ENCODE measurements at regions not wholly inside any gene's neighbourhood (a gene's known extent, or its start where the extent isn't known, plus 50 kb on each side); places are given as distances from the start of the nearest gene placed in this dataset.

- no peak for TF ChIP-seq CTCF (IDR thresholded peaks at IDR 0.05; ENCODE audit: low read depth, low read length)
- DNase-seq (ENCODE audit: extremely low read depth, low read depth) = no peak
These were observed 288.7 kb downstream of the SEC14L1 start for GRCh38 chr17:77429369-77429968.

- peak; percentile 87 for TF ChIP-seq CTCF (IDR thresholded peaks at IDR 0.05; ENCODE audit: low read depth, low read length)
- DNase-seq (ENCODE audit: extremely low read depth, low read depth) = peak; percentile 98
These were observed 289.4 kb downstream of the SEC14L1 start for GRCh38 chr17:77429969-77430752.

GRCh38 chr17:77432034-77432661 is 291.4 kb downstream of the SEC14L1 start:
- DNase-seq (ENCODE audit: extremely low read depth, low read depth) = no peak
- TF ChIP-seq CTCF (IDR thresholded peaks at IDR 0.05; ENCODE audit: low read depth, low read length) = no peak

GRCh38 chr17:77432742-77433141 is 292.0 kb downstream of the SEC14L1 start:
- TF ChIP-seq CTCF (IDR thresholded peaks at IDR 0.05; ENCODE audit: low read depth, low read length) = no peak
- no peak for DNase-seq (ENCODE audit: extremely low read depth, low read depth)

- no peak for DNase-seq (ENCODE audit: extremely low read depth, low read depth)
- no peak for TF ChIP-seq CTCF (IDR thresholded peaks at IDR 0.05; ENCODE audit: low read depth, low read length)
These were observed 292.8 kb downstream of the SEC14L1 start for GRCh38 chr17:77433385-77434135.

- TF ChIP-seq CTCF (IDR thresholded peaks at IDR 0.05; ENCODE audit: low read depth, low read length) = no peak
- DNase-seq (ENCODE audit: extremely low read depth, low read depth) = no peak
These were observed 293.7 kb downstream of the SEC14L1 start for GRCh38 chr17:77434136-77435114.

All from AG09319 (cell line).